GM12864 (cell line): ENCODE measurements at regions not wholly inside any gene's neighbourhood (a gene's known extent, or its start where the extent isn't known, plus 50 kb on each side); places are given as distances from the start of the nearest gene placed in this dataset.

Experiments
- DNase-seq: peaks from one replicate; pipeline ENCODE4 v3.0.0-alpha.2; 2011; ENCODE audit warnings: low read depth
- H3K4me3 ChIP-seq: 2 replicates; pipeline ENCODE4 v1.5.1; 2011; ENCODE audit warnings: mild to moderate bottlenecking, low read depth, low read length, control low read depth
- CTCF ChIP-seq: IDR thresholded peaks from 2 replicates; pipeline ENCODE4 v1.5.1; 2011; ENCODE audit warnings: low read depth, mild to moderate bottlenecking, moderate library complexity, low read length, control low read depth, inconsistent platforms; ENCODE audit errors: missing control alignments

- no peak for TF ChIP-seq CTCF
- H3K4me3 ChIP-seq = no peak overlapping the region
- DNase-seq = no peak
Observed at GRCh38 chr13:111541752-111542529, 221.5 kb downstream of the TEX29 start.

GRCh38 chr13:111542530-111543341, 222.3 kb downstream of the TEX29 start:
- DNase-seq = no peak
- no peak overlapping the region for H3K4me3 ChIP-seq
- TF ChIP-seq CTCF = no peak

GRCh38 chr13:111546921-111547675, 226.7 kb downstream of the TEX29 start:
- no peak for DNase-seq

GRCh38 chr13:111547726-111548273, 227.4 kb downstream of the TEX29 start:
- no peak overlapping the region for H3K4me3 ChIP-seq
- DNase-seq = no peak
- TF ChIP-seq CTCF = no peak

More at GRCh38 chr13:111546921-111547675, 226.7 kb downstream of the TEX29 start:
- H3K4me3 ChIP-seq = no peak overlapping the region
- TF ChIP-seq CTCF = no peak

GRCh38 chr13:111548301-111548700, 227.9 kb downstream of the TEX29 start:
- no peak for TF ChIP-seq CTCF
- DNase-seq = no peak
- no peak overlapping the region for H3K4me3 ChIP-seq

GRCh38 chr13:111548805-111549204, 228.4 kb downstream of the TEX29 start:
- no peak for TF ChIP-seq CTCF
- no peak overlapping the region for H3K4me3 ChIP-seq
- no peak for DNase-seq
